Prostate gland (tissue), 2 donors: ENCODE measurements at regions not wholly inside any gene's neighbourhood (a gene's known extent, or its start where the extent isn't known, plus 50 kb on each side); places are given as distances from the start of the nearest gene placed in this dataset.

ENCODE experiments used
- CTCF ChIP-seq, 4 experiments: fragments of 200-600 bp in 2 of 4; fragments of 450-650 bp in 2 of 4; sonication (generic) in 2 of 4; IDR thresholded peaks; 1 replicate in 3 of 4; 2 replicates in 1 of 4; pipeline ENCODE4 v1.5.1; 2016 to 2019; ENCODE audit warnings: antibody characterized with exemption in 4 of 4, mild to moderate bottlenecking in 2 of 4, moderate library complexity in 2 of 4
- POLR2A ChIP-seq: fragments of 450-650 bp; IDR thresholded peaks from one replicate; pipeline ENCODE4 v1.6.1; 2016; ENCODE audit warnings: antibody characterized with exemption, mild to moderate bottlenecking
- POLR2AphosphoS5 ChIP-seq: sonication (generic); formaldehyde crosslinking; IDR thresholded peaks from one replicate; pipeline ENCODE4 v1.6.1; 2017; ENCODE audit warnings: antibody characterized with exemption

GRCh38 chr7:84923348-84923747, 263.5 kb downstream of the SEMA3D start:
- TF ChIP-seq CTCF (IDR thresholded peaks at IDR 0.05): no peak
- TF ChIP-seq POLR2AphosphoS5: no peak
- no peak for TF ChIP-seq POLR2A
